CD4-positive, CD25-positive, alpha-beta regulatory T cell (primary cell): ENCODE measurements at regions not wholly inside any gene's neighbourhood (a gene's known extent, or its start where the extent isn't known, plus 50 kb on each side); places are given as distances from the start of the nearest gene placed in this dataset.
"Not testable (repeated sequence)": the region's sequence is repeated elsewhere in the genome, so short reads cannot be mapped to it uniquely, and the experiment has no call there.

Experiments used
- ATAC-seq, 2 donors: fragments of 150-1000 bp; cut with Tn5 transposase; one replicate each; pipeline ENCODE4 v1.10.0; 2021; ENCODE audit warnings: low read depth in 2 of 2, moderate number of reproducible peaks in 2 of 2, moderate library complexity in 1 of 2
- DNase-seq, 3 donors: peaks; one replicate each; pipeline versions ENCODE4 v3.0.0 to v3.0.0-alpha.2; 2012 to 2022; ENCODE audit warnings: mixed read lengths in 1 of 3
- H3K27ac ChIP-seq: one replicate; pipeline ENCODE4 v1.7.0; 2013; ENCODE audit warnings: mild to moderate bottlenecking, low read length; ENCODE audit not compliant: insufficient read depth, poor library complexity, severe bottlenecking
- H3K27me3 ChIP-seq: one replicate; pipeline ENCODE4 v1.7.0; 2013; ENCODE audit warnings: low read length; ENCODE audit not compliant: control insufficient read depth, insufficient read depth
- H3K36me3 ChIP-seq: one replicate; pipeline ENCODE4 v1.7.0; 2013; ENCODE audit warnings: mild to moderate bottlenecking, low read length, moderate library complexity; ENCODE audit not compliant: control insufficient read depth, insufficient read depth
- H3K4me1 ChIP-seq: 2 replicates; pipeline ENCODE4 v1.7.0; 2013; ENCODE audit warnings: mild to moderate bottlenecking, low read length; ENCODE audit not compliant: insufficient read depth, control insufficient read depth, poor library complexity, severe bottlenecking
- H3K4me3 ChIP-seq: one replicate; pipeline ENCODE4 v1.7.0; 2013; ENCODE audit warnings: low read depth, mild to moderate bottlenecking, low read length, moderate library complexity
- H3K9me3 ChIP-seq, 2 experiments: 1 replicate in 1 of 2; 2 replicates in 1 of 2; pipeline ENCODE4 v1.7.0; 2013; ENCODE audit warnings: low read length in 2 of 2, mild to moderate bottlenecking in 1 of 2, moderate library complexity in 1 of 2; ENCODE audit not compliant: control insufficient read depth in 2 of 2
- H3K27ac Mint-ChIP-seq, 3 donors: one replicate each; pipeline ENCODE4 v1.8.0; 2020 to 2022; ENCODE audit warnings: mild to moderate bottlenecking in 3 of 3, mixed read lengths in 3 of 3, moderate library complexity in 2 of 3
- H3K27me3 Mint-ChIP-seq: one replicate; pipeline ENCODE4 v1.8.0; 2022; ENCODE audit warnings: mild to moderate bottlenecking, mixed read lengths
- H3K36me3 Mint-ChIP-seq: one replicate; pipeline ENCODE4 v1.8.0; 2020; ENCODE audit warnings: mixed read lengths
- H3K4me1 Mint-ChIP-seq, 4 donors: one replicate each; pipeline ENCODE4 v1.8.0; 2020 to 2022; ENCODE audit warnings: mixed read lengths in 4 of 4, mild to moderate bottlenecking in 1 of 4
- H3K4me3 Mint-ChIP-seq, 4 donors: one replicate each; pipeline ENCODE4 v1.8.0; 2020 to 2022; ENCODE audit warnings: mild to moderate bottlenecking in 4 of 4, mixed read lengths in 4 of 4, moderate library complexity in 3 of 4
- H3K9me3 Mint-ChIP-seq, 7 donors: one replicate each; pipeline ENCODE4 v1.8.0; 2020 to 2022; ENCODE audit warnings: mixed read lengths in 7 of 7, mild to moderate bottlenecking in 3 of 7, moderate library complexity in 2 of 7

DNA sequence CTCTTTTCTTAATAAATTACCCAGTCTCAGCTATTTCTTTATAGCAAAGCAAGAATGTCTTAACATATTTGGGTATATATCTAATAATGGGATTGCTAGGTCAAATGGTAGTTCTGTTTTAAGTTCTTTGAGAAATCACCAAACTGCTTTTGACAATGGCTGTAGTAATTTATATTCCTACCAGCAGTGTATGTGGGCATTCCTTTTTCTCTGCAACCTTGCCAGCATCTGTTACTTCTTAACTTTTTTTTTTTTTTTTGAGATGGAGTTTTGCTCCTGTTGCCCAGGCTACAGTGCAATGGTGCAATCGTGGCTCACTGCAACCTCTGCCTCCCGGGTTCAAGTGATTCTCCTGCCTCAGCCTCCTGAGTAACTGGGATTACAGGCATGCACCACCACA, 69.8 kb upstream of the ABCD3 start:
- not testable (repeated sequence) for DNase-seq, H3K27ac Mint-ChIP-seq, H3K4me1 Mint-ChIP-seq, H3K9me3 Mint-ChIP-seq, H3K36me3 Mint-ChIP-seq, H3K4me3 Mint-ChIP-seq, H3K4me3 ChIP-seq, H3K9me3 ChIP-seq, H3K4me1 ChIP-seq, ATAC-seq, H3K36me3 ChIP-seq, H3K27me3 ChIP-seq, H3K27ac ChIP-seq
- peaks cover 22% of the 10 kb centered on the region for H3K27me3 Mint-ChIP-seq

- Mint-ChIP-seq H3K36me3 (no peaks in the 10 kb centered on the region), H3K9me3 (peaks cover 0 to 3% (median 0%) of the 10 kb centered on the region in 7 donors), H3K4me3 (no peak overlapping the region), H3K27me3 (peaks cover 14% of the 10 kb centered on the region), H3K27ac (no peak overlapping the region), H3K4me1 (no peaks in the 10 kb centered on the region)
- ATAC-seq, result no peak
- Histone ChIP-seq H3K4me3 (no peak overlapping the region), H3K27me3 (no peaks in the 10 kb centered on the region), H3K4me1 (no peaks in the 10 kb centered on the region), H3K9me3 (no peaks in the 10 kb centered on the region), H3K27ac (no peak overlapping the region), H3K36me3 (no peaks in the 10 kb centered on the region)
- DNase-seq, result no peak
These were observed 73.0 kb upstream of the ABCD3 start for GRCh38 chr1:94345148-94345721.

DNA sequence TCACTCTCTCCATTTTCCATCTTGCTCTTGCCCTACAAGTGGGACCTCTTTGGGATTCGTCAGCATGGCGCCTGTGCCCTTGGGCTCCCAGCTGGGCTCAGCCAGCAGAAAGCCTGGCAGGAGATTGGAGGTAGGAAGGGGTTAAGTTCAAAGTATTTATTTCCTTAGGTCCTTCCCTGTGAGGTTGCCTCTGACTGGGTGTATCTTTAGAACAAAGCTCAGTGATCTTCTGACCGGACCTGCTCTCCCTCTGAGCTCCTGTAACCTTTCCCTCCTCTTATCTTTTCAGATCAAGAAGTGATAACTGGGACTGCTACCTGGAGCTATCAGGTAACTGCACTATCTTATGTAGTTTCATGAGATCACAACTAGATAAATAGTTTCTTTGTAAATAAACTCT, 75.8 kb upstream of the ABCD3 start:
- no peak overlapping the region for H3K27ac Mint-ChIP-seq
- peaks cover 14% of the 10 kb centered on the region for H3K27me3 Mint-ChIP-seq
- no peaks in the 10 kb centered on the region for H3K36me3 Mint-ChIP-seq
- H3K27ac ChIP-seq, result no peak overlapping the region
- no peaks in the 10 kb centered on the region for H3K36me3 ChIP-seq
- H3K4me1 ChIP-seq, result no peaks in the 10 kb centered on the region
- H3K9me3 ChIP-seq, result no peaks in the 10 kb centered on the region
- no peak overlapping the region for H3K4me3 Mint-ChIP-seq
- H3K9me3 Mint-ChIP-seq, result peaks cover 0 to 1% (median 0%) of the 10 kb centered on the region in 7 donors
- no peak overlapping the region for H3K4me3 ChIP-seq
- H3K27me3 ChIP-seq, result no peaks in the 10 kb centered on the region
- no peak for ATAC-seq
- no peaks in the 10 kb centered on the region for H3K4me1 Mint-ChIP-seq
- DNase-seq, result no peak

- Mint-ChIP-seq H3K4me3 (no peak overlapping the region), H3K27ac (no peak overlapping the region), H3K9me3 (peaks cover 0 to 1% (median 0%) of the 10 kb centered on the region in 7 donors), H3K27me3 (peaks cover 14% of the 10 kb centered on the region), H3K4me1 (no peaks in the 10 kb centered on the region), H3K36me3 (no peaks in the 10 kb centered on the region)
- Histone ChIP-seq H3K4me3 (no peak overlapping the region), H3K36me3 (no peaks in the 10 kb centered on the region), H3K4me1 (no peaks in the 10 kb centered on the region), H3K27me3 (no peaks in the 10 kb centered on the region), H3K27ac (no peak overlapping the region), H3K9me3 (no peaks in the 10 kb centered on the region)
- DNase-seq (no peak), ATAC-seq (no peak)
These were observed 78.8 kb upstream of the ABCD3 start for GRCh38 chr1:94339206-94339927.

DNA sequence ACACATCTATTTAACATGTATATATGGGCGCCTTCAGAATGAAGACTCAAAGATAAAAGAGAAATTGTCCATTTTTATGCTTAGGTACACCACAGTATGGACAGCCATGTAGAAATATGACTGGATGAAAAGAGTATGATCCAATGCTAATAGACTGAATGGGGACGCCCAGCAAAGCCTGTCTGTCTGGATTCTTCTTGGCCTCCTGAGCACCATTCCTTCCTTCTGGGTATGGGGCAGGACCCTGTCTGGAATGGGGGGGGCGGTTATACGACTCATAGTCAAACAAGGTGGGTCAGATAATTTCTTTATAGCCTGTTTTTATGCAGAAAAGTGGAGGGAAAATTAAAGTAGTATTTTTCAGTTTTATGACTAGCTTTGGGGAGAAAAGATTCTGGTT, 81.2 kb upstream of the ABCD3 start:
- H3K27ac ChIP-seq, result no peak overlapping the region
- Mint-ChIP-seq H3K9me3 (peaks cover 0 to 1% (median 0%) of the 10 kb centered on the region in 7 donors), H3K27me3 (peaks cover 18% of the 10 kb centered on the region), H3K4me1 (no peaks in the 10 kb centered on the region), H3K27ac (no peak overlapping the region), H3K4me3 (no peak overlapping the region), H3K36me3 (no peaks in the 10 kb centered on the region)
- no peaks in the 10 kb centered on the region for H3K36me3 ChIP-seq
- no peaks in the 10 kb centered on the region for H3K9me3 ChIP-seq
- DNase-seq (no peak), ATAC-seq (no peak)
- no peaks in the 10 kb centered on the region for H3K27me3 ChIP-seq
- H3K4me3 ChIP-seq, result no peak overlapping the region
- no peaks in the 10 kb centered on the region for H3K4me1 ChIP-seq

DNA sequence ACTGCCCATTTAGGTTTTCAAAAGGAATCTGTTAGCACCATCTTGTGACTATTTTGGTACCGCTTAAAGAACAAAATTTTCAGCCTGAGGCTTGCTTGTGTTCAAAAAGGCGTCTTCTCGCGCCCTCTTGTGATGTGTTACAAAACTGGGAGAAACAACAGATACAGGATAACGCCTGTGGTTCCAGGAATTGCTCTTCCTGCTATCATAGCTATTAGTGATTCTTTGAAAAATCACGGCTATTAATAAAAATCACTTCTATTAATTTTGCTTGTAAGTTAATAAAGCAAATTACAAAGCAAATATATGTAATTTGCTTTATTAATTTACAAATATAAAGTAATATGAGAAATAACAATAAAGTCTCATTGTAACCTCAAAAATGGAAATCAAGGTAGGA, 82.2 kb upstream of the ABCD3 start:
- H3K4me1 Mint-ChIP-seq, result no peaks in the 10 kb centered on the region
- ATAC-seq, result no peak
- Histone ChIP-seq H3K27me3 (no peaks in the 10 kb centered on the region), H3K4me3 (no peak overlapping the region), H3K9me3 (no peaks in the 10 kb centered on the region), H3K36me3 (no peaks in the 10 kb centered on the region), H3K4me1 (no peaks in the 10 kb centered on the region), H3K27ac (no peak overlapping the region)
- H3K27ac Mint-ChIP-seq, result no peak overlapping the region
- DNase-seq, result peak in 1 of 3 donors; percentile 47
- peaks cover 21% of the 10 kb centered on the region for H3K27me3 Mint-ChIP-seq
- peaks cover 0 to 1% (median 0%) of the 10 kb centered on the region in 7 donors for H3K9me3 Mint-ChIP-seq
- no peak overlapping the region for H3K4me3 Mint-ChIP-seq
- no peaks in the 10 kb centered on the region for H3K36me3 Mint-ChIP-seq

- H3K27me3 Mint-ChIP-seq, result peaks cover 21% of the 10 kb centered on the region
- ATAC-seq (no peak), DNase-seq (no peak)
- Histone ChIP-seq H3K27ac (no peak overlapping the region), H3K4me3 (no peak overlapping the region), H3K4me1 (no peaks in the 10 kb centered on the region), H3K9me3 (no peaks in the 10 kb centered on the region), H3K27me3 (no peaks in the 10 kb centered on the region), H3K36me3 (no peaks in the 10 kb centered on the region)
- peaks cover 0 to 1% (median 0%) of the 10 kb centered on the region in 7 donors for H3K9me3 Mint-ChIP-seq
- no peak overlapping the region for H3K27ac Mint-ChIP-seq
- H3K4me1 Mint-ChIP-seq, result no peaks in the 10 kb centered on the region
- H3K4me3 Mint-ChIP-seq, result no peak overlapping the region
- H3K36me3 Mint-ChIP-seq, result no peaks in the 10 kb centered on the region
These were observed 82.7 kb upstream of the ABCD3 start for GRCh38 chr1:94335447-94335846.

- Mint-ChIP-seq H3K36me3 (no peaks in the 10 kb centered on the region), H3K4me3 (no peak overlapping the region), H3K9me3 (peaks cover 0 to 1% (median 0%) of the 10 kb centered on the region in 7 donors), H3K27me3 (peaks cover 22% of the 10 kb centered on the region), H3K27ac (no peak overlapping the region), H3K4me1 (no peaks in the 10 kb centered on the region)
- no peak for DNase-seq
- Histone ChIP-seq H3K9me3 (no peaks in the 10 kb centered on the region), H3K27me3 (no peaks in the 10 kb centered on the region), H3K4me3 (no peak overlapping the region), H3K4me1 (no peaks in the 10 kb centered on the region), H3K27ac (no peak overlapping the region), H3K36me3 (no peaks in the 10 kb centered on the region)
- ATAC-seq, result no peak
These were observed 83.4 kb upstream of the ABCD3 start for GRCh38 chr1:94334764-94335163.
